GM18951 (cell line): ENCODE measurements at regions not wholly inside any gene's neighbourhood (a gene's known extent, or its start where the extent isn't known, plus 50 kb on each side); places are given as distances from the start of the nearest gene placed in this dataset.

ENCODE experiments used
- POLR2A ChIP-seq: IDR thresholded peaks from 4 replicates; pipeline ENCODE4 v1.6.1; 2011; ENCODE audit warnings: mild to moderate bottlenecking; ENCODE audit not compliant: insufficient read length, insufficient read depth; ENCODE audit errors: extremely low read depth
- in situ Hi-C: fragments of 300-500 bp; cut with MboI; formaldehyde crosslinking; loops from one replicate; pipeline ENCODE4 v1.12.0; 2022; ENCODE audit warnings: low sequenced_read_pairs, mixed read lengths, inconsistent platforms; ENCODE audit not compliant: unreplicated experiment

DNA sequence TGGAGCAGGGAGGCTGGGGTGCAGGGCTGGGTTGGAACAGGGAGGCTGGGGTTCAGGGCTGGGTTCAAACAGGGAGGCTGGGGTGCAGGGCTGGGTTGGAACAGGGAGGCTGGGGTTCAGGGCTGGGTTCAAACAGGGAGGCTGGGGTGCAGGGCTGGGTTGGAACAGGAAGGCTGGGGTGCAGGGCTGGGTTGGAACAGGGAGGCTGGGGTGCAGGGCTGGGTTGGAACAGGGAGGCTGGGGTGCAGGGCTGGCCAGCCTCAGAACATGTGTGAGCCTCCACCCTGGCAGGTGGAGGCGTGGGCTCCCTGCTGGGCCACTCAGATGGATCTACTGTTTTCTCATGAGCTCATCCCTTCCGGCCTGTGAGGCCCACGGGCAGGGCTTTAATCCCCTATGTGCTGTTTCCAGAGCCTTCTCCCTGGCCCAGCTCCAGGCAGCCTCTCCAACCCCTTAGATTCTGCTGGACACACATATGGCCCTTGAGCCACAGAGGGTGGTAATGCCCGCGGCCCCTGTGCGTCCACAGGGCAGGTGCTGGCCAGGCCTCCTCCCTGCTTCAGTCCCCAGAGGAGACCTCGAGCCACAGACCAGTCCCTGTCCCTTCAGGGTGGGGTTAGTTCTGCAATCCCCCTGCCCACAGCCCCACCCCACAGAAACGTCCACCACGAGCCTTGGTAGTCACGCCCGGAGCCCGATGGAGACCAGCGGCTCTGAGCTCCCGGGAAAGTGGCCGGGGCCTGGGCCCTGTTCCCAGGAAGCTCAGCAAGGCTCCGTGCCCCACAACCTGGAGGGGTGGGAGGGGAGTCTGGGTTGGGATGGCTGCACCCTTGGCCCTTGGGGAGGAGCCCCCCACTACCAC lies 197.9 kb downstream of the BRD1 start:
- no peak for TF ChIP-seq POLR2A
- in situ Hi-C loops: no loop called here

GRCh38 chr22:49629261-49629570 lies 198.5 kb downstream of the BRD1 start:
- in situ Hi-C loops: no loop called here
- TF ChIP-seq POLR2A: no peak

DNA sequence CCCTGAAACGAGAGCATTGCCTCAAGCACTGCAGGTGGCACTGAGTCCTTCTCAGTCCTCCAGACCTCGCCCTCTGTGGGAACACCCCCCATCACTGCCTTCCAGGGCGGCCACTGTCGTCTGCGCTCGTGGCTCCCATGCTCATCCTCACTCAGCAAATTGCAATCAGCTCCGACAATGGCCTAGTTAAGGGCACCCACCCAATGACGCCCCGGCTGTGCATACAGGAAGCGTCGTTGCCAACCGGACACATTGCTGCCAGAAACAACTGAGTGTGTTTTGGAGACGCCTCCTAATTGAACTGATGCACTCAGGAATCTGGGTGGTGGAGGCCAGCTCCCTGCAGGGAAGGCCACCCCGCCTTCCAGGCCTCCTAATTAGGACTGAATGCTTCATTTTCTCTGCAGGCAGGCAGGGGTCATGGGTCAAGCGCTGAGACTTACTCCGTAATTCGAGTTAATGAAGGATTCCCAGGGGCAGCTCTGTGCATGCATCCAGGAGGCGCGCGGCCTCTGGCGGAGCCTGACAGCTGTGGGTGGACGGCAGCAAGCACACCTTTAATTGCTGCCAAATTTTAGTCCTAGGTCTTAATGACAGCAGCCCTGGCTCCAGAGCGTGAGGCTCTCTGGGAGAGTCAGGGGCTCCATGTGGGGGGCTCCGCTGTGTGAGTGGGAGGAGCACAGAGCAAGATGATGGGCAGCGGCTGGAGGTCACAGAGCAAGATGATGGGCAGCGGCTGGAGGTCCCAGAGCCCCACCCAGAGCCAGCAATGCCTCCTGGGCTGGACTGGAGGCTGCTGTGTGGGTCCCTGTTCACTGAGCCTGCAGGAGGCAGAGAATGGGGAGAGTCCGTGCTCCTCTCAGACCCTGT lies 199.0 kb downstream of the BRD1 start:
- in situ Hi-C loops: no loop called here
- no peak for TF ChIP-seq POLR2A

GRCh38 chr22:49627217-49628181 lies 200.2 kb downstream of the BRD1 start:
- in situ Hi-C loops: no loop called here
- TF ChIP-seq POLR2A: no peak

DNA sequence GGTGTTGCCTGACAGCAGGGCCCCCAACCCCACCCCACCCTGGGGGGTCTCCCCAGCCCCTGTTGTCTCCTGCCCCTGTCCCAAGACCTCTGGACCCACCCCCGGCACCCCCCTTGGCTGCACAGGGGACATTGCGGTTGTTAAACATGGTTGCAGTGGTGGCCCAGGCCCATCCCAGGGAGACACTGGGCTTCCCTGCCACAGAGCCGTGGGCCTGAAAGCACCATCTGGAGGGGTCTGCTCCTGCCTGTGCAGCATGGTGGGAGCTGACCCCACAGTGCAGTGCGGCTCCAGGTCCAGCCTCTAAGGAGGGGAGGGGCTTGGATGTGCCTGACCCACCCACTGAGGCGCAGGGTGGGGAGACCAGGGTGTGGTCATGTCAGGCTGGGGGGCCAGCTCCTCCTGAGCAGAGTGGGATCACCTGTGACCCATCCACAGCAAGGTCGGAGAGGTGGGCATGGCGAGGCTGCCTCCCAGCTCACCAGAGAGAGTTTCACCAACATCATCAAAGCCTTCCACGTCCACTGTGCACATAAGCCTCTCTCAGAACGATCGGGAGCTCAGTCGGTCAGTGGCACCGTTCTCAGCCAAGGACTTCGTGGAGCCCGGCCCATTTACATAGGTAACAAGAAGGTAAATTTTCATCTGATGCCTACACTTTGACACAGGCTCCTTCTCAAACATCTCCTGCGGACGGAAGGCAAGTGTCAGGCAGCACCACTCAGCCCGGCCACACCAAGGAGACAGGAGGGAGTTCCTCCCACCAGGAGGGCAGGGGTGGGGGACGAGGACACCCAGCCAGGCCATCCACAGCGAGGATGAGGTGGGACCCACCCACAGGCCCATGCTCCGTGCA lies 201.1 kb downstream of the BRD1 start:
- in situ Hi-C loops: no loop called here
- TF ChIP-seq POLR2A: no peak

DNA sequence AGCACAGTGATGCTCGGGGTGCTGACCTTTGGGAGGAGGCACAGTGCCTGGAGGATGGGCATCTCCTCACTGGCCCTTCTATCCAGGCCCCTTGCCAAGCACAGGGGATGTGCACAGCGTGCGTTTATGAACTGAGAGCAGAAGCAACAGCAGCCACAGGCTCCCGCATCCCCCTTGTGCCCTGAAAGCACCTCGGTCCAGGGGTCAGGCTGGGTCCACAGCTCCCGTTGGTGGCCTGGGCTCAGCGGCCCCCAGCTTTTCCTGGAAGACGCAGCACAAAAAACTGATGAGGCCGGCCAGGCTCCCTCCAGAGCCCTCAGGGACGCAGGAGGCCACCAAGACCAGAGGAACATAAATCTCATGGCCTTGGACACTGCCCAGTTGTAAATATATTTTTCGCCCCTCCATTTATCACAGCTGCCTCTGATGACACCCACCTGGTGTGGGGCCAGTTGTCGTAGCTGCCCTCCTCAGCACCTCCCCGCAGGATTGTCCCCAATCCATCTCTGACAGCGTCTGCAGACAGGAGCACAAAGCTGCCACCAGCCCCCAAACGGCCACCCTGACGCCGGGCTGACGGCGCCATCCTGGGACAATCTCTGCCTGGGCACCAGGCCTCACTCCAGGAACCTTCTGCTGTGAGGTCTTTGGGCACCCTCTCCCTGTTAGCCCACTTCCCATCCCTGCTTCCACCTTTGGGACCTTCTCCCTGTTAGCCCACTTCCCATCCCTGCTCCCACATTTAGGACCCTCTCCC lies 203.1 kb downstream of the BRD1 start:
- TF ChIP-seq POLR2A: no peak
- in situ Hi-C loops: no loop called here

- TF ChIP-seq POLR2A: no peak
- in situ Hi-C loops: no loop called here
Observed at GRCh38 chr22:49623715-49624114, 204.0 kb downstream of the BRD1 start.

- in situ Hi-C loops: no loop called here
- no peak for TF ChIP-seq POLR2A
Observed at GRCh38 chr22:49623176-49623575, 204.5 kb downstream of the BRD1 start.

DNA sequence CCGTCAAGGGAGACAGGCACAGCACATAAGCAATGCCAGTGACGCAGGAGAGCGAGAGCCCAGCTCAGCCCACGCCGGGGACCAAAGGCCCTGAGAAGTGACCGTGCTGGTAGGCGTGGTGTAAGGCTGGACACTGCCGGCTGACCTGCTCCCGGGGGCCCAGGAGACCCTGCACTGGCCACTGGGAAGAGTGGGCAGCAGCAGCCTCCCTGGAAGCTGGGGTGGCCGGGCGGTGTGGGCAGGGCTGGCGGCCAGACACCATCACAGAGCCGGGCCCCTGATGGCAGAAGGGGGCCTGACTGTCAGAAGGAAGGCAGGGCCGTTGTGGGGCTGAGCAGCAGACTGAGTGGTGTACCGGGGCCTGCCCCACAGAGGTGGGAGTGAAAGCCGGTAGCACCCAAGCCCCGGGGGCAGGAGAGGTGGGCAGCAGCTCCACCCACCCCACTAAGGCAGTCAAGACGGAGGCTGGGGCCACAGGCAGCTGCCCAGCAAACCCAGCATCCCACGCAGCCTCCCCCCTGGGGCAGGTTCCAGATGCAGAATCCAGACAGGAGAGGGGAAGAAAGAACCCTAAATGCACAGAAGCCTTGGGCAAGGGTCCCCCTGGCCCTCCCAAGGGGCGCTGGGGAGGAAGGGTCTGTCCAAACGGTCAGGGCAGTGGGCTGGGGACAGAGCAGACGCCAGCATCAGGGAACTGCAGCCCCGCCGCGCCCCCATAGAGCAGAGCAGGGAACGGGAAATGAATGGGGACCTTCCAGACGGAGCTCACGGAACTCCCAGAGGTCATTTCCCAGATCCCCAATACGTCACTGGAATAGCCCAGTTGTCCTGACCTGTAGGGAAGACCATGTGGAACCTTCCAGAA lies 205.2 kb downstream of the BRD1 start:
- in situ Hi-C loops: no loop called here
- TF ChIP-seq POLR2A: no peak

DNA sequence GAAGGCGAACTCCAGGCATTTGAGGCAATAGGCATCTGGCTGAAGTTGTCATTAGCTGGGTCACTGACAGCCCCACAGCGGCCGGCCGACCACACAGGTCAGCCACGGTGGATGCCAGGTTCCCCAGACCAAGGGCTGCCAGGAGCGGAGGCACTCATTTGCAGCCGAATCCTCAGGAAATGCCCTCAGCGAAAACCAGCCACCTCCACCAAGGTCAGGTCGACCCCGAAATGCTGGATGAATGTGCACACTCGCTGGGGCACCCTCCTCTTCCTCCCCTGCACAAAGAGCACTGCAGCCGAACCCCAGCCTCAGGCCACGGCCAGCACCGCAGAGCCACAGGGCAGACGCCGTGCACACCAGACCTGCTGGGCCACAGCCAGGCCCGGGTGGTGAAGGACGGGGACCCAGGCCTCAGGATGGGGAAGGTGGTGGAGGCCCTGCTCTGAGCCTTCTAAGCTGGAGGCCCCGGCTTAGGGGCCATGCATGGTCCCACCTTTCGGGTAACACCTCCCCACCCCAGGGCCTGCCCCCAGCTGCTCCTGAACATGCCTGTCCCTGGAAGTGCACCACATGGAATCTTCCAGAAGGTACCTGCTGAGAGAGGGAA lies 206.0 kb downstream of the BRD1 start:
- no peak for TF ChIP-seq POLR2A
- in situ Hi-C loops: no loop called here
